ENCODE measurements at regions not wholly inside any gene's neighbourhood (a gene's known extent, or its start where the extent isn't known, plus 50 kb on each side); places are given as distances from the start of the nearest gene placed in this dataset.
"Not testable (repeated sequence)": the region's sequence is repeated elsewhere in the genome, so short reads cannot be mapped to it uniquely, and the experiment has no call there.

DNA sequence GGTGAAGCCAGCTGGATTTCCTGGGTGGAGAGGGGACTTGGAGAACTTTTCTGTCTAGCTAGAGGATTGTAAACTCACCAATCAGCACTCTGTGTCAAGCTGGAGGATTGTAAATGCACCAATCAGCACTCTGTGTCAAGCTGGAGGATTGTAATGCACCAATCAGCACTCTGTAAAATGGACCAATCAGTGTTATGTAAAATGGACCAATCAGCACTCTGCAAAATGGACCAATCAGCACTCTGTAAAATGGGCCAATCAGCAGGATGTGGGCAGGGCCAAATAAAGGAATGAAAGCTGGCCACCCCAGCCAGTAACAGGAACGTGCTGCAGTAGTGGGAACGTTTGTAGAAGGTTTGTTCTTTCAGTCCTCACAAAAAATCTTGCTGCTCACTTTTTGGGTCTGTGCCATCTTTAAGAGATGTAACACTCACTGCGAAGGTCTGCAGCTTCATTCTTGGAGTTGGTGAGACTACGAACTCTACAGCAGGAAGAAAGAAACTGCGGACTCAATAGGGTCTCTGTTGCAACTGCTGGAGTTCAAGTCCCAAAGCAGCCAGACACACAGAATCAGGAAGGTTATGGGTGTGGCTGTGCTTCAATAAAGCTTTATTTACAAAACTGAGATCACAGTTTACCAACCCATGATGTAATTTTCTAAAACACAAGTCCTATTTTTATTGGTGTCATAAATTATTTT, 145.7 kb upstream of the ERCC6L2 start:
- no peak for FAIRE-seq

- FAIRE-seq, result no peak
These were observed 146.4 kb upstream of the ERCC6L2 start for GRCh38 chr9:95729046-95729445.

DNA sequence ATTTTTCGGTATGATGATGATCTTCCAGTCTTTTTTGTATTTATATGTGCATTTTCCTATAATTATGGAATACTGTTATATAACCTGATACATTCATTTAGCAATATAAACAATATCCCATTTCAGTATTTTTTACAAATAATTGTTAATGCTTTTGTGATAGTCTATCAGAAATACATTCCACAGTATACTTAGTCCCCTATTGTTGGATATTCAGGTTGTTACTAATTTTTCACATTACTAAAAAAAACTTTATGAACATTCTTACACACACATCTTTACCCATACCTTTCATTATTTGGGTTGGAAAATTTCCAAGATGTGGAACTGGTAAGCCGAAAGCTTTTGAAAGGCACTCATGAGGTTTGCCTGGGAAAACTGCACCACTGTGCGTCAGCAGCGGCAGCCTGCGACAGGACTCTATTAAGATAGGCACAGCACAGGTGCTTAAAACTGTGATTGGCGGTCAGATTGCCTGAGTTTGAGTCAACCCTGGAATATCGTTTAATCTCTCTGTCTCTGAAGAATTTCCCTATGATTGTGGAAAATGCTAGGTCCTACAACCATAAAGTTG, 147.5 kb upstream of the ERCC6L2 start:
- FAIRE-seq, result no peak

- no peak for FAIRE-seq
These were observed 148.7 kb upstream of the ERCC6L2 start for GRCh38 chr9:95726756-95727155.

GRCh38 chr9:95725045-95725444, 150.4 kb upstream of the ERCC6L2 start:
- no peak for FAIRE-seq

GRCh38 chr9:95724253-95724991, 151.1 kb upstream of the ERCC6L2 start:
- no peak for FAIRE-seq

DNA sequence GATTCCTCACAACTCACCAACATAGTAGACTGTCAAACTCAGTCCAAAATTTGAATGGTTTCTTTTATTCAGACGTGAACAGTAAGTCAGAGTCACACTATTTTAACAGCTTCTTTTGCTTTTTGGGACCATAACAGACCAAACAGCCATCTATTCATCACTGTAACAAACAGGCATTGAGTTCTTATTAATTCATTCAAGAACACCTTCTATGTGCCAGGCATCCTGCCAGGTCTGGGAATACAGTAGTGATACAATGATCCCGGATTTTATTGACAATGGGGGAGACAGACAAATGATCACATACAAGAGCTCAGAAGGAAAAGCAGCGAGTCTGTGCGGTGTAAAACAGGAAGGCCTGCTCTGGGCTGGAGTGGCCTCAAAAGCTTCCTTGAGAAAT, 153.3 kb upstream of the ERCC6L2 start:
- FAIRE-seq, result no peak

DNA sequence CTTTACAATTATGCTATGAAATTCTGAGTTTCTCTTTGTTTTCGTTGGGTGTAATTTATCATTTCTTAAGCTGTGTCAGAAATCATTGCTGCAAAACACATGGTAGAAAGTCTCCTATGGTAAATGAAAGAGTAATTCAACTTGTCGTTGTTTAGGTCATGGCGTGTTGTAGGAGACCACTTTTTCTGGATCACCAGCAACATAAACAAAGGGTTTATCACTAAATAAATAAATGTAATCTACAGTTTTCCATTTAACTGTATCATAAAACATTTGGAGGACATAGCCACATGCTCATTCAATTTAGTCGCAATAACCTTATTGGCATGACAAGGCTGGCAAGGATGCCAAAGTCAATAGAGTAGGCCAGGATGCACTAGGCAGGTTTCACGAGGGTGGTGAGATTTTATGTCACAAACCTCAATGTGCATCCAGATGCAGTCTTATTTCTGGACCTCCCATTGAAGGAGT, 154.4 kb upstream of the ERCC6L2 start:
- no peak for FAIRE-seq

- FAIRE-seq, result no peak
These were observed 155.0 kb upstream of the ERCC6L2 start for GRCh38 chr9:95720496-95720895.

DNA sequence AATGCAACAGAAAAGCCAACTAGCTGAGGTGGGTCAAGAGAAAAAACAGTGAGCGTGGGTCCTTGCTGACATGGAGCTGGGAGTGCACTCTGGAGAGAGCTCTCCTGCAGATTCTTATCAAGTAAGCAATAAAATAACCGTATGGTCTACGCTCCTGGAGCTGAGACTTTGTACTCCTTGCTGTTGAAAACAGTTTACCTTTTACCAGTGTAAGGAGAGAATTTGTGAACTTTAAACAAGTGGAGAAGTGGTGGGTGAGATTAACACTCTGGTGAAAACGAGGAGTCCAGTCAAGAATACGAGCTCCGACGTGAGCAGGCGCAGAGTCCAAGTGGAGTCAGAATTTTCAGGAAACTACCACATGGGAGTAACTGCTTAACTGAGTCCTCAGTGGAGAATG, 156.1 kb upstream of the ERCC6L2 start:
- no peak for FAIRE-seq

DNA sequence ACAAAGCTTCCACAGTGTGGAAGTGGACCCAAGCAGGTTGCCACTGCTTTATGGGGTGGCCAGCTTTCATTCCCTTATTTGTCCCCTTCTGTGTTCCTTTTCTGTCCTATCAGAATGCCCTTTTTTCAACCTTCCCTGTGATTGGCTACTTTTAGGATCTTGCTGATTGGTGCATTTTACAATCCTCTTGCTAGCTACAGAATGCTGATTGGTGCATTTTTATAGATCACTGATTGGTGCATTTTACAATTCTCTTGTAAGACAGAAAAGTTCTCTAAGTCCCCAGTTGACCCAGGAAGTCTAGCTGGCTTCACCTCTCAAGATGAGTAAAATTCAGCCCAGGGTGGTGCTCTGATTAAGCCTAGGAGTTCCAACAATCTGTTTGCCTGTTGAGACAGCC, 157.2 kb upstream of the ERCC6L2 start:
- no peak for FAIRE-seq

GRCh38 chr9:95715868-95716435, 159.5 kb upstream of the ERCC6L2 start:
- FAIRE-seq, result no peak

GRCh38 chr9:95710446-95710845, 165.0 kb upstream of the ERCC6L2 start:
- FAIRE-seq, result no peak

DNA sequence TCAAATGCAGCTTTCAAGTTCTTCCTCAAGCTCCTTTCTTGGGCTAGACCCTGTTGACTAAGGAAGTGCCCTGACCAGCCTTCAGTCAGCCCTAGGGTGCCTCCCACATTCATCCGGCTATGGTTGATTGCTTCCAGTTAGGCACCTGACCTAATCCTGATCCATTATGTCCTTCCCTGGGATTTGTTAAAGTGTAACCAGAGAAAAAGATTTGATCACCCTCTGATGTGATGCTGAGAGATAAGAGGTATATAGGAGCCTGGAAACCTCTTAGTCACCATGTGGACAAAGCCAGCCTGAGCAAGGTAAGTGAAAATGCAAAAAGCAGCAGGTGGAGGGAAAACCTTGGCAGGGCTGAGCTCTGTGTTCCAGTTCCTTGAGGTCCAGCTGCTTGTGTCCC, 178.8 kb upstream of the ERCC6L2 start:
- no peak for FAIRE-seq

- FAIRE-seq, result no peak
These were observed 174.7 kb upstream of the PTCH1 start for GRCh38 chr9:95691435-95691834.

DNA sequence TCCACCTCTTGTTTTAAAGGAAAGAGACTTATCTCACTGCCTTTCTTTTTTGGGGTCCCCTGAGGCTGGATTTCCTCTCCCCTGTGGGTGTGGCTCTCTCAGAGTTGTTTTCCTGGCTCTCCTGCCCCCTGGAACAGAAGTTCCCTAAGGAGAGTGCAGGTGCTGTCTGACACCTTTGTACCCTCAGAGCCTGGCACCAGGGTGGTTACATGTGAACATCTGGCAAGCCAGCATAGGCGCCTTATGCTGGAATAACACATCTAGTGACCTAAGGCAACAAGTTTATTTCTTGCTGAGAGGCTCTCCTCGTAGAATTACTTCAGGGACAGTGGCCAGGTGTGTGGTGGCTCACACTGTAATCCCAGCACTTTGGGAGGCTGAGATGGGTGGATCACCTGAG, 172.9 kb upstream of the PTCH1 start:
- FAIRE-seq, result no peak

GRCh38 chr9:95684516-95684915, 167.7 kb upstream of the PTCH1 start:
- no peak for FAIRE-seq

DNA sequence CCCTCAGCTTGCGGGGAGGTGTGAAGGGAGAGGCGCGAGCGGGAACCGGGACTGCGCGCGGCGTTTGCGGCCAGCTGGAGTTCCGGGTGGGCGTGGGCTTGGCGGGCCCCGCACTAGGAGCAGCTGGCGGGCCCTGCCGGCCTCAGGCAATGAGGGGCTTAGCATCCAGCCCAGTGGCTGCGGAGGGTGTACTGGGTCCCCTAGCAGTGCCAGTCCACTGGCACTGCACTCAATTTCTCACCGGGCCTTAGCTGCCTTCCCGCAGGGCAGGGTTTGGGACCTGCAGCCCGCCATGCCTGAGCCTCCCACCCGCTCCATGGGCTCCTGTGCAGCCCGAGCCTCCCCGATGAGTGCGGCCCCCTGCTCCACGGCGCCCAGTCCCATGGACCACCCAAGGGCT, 163.5 kb upstream of the PTCH1 start:
- FAIRE-seq, result not testable (repeated sequence)

- no peak for FAIRE-seq
These were observed 163.1 kb upstream of the PTCH1 start for GRCh38 chr9:95679874-95680273.

DNA sequence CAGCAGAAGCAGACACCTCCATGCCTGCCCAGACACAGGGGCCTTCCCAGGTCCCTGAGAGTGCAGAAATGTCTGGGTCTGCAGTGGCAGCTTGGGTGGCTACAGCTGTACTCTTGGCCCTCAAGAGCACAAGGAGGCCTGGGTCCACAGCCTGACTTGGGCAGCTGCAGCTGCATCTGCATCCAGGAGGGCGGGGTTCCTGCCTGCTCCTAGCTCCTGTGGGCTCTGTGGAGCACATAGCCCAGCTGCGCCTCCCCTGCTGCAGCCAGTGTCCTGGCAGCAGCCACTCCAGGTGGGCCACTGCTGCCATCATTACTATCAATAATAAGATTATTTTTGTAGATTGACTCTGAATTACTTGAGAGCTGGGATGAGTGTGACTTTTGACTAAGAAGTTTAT, 162.0 kb upstream of the PTCH1 start:
- FAIRE-seq, result no peak

GRCh38 chr9:95670122-95670521, 153.4 kb upstream of the PTCH1 start:
- no peak for FAIRE-seq

- FAIRE-seq, result no peak
These were observed 152.5 kb upstream of the PTCH1 start for GRCh38 chr9:95669253-95669652.

DNA sequence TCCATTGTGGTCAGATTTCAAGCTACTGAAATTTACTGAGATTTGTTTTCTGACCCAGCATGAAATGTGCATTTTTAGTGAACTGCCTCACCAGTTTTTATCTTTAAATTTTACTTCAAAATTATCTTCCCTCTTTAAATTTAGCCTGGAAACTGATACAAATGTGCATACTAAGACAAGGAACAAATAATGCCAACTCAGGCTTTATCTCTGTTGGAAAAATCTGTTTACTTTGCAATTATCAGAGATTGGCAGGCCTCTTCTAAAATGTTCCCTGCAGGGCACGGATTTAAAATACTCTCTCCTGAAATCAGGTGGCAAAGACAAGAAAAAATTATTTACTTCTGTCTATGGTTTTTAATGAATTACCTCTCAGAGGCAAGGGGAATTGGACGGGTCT, 151.0 kb upstream of the PTCH1 start:
- no peak for FAIRE-seq

GRCh38 chr9:95666785-95667155, 150.0 kb upstream of the PTCH1 start:
- no peak for FAIRE-seq

All from endometrium (tissue), 2 donors.